Lung microvascular endothelial cell (primary cell): ENCODE measurements at regions not wholly inside any gene's neighbourhood (a gene's known extent, or its start where the extent isn't known, plus 50 kb on each side); places are given as distances from the start of the nearest gene placed in this dataset.

ENCODE experiments used
- DNase-seq, 2 donors: peaks; one replicate each; pipeline versions ENCODE4 v3.0.0 to v3.0.0-alpha.2; 2010; ENCODE audit warnings: low read depth in 2 of 2

DNA sequence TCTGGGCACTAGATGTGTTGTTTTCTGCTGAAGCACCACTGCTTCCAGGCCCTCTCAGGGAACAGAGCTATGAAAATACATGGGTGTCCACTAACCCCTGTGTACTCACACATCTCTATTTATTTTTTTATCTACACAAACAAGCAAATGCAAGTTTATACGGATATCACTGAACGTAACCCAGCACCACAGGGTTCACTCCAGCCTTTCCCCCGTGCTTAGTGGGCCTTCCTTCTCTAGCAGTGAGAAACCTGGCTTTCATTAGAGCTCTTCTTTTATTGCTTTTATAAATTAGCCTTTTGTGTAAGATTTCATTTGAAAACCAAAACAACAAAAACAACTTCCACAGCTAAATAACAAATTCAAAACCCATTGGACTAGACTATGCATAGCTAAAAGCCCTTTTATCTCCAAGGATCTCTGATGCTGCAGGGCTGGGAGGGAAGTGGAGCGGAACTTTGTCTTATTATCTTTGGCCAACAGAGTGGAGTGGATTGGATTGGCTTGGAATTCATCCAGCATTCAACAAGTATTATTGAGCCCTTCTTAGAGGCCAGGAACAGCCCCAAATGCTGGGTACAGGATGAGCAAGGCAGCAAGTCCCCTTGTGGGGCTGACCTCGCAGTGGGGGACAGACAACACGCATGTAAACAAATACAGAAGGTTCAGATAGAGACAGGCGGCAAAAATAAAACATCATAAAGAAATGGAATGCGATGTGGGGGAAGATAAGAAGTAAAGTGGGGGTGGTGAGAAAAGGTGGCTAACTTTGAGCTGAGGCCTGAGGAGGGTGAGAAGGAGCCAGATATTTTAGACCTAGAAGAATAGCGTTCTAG lies 371.8 kb upstream of the POU3F1 start:
- DNase-seq: peak; percentile 50 to 78

DNA sequence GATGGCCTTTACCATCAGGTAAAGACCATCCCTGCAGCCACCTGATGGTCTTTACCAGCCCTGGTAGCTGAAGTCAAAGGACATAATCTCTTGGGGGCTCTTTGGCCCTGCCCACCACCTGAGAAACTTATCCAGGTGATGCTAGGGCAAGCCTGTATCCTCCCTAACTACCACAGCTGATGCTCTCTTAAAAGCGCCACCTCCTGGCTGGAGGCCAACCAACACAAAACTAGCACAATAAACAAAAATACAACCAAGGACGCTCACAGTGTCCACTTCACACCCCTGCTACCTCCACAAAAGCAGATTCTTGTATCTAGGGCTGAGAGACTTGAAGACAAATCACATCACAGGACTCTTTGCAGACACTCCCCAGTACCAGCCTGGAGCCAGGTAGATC lies 357.1 kb upstream of the POU3F1 start:
- no peak for DNase-seq

DNA sequence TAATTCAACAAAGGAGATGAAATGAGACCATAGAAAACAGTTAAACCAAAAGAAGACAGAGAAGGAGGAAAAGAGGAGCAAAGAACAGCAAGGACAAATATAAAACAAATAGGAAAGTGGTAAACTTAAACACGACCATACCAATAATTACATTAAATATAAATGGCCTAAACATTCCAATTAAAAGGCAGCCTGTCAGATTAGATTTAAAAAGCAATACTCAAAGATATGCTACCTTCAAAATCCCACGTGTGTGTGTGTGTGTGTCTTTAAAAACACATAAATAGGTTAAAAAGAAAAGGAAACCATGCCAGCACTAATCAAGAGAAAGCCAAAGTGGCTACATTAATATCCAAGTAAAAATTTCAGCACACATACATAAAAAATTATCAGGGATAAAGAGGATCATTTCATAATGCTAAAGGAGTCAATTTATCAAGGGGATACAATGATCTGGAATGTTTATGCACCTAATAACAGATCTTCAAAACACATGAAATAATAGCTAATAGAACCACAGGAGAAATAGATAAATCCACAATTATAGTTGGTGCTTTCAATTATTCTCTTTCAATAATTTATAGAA lies 355.7 kb upstream of the POU3F1 start:
- no peak for DNase-seq

DNA sequence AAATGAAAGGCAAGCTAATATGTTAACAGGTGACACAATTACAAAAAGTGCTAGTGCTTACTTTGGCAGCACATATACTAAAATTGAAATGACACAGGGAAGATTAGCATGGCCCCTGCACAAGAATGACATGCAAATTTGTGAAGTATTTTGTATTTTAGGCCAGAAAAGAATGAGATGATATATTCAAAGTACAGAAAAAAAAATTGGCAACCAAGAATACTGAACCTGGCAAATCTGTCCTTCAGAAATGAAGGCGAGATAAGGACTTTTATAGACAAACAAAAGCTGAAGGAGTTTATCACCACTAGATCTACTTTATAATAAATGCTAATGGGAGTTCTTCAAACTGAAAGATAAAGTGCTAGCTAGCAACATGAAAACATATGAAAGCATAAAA lies 350.0 kb upstream of the POU3F1 start:
- no peak for DNase-seq

DNA sequence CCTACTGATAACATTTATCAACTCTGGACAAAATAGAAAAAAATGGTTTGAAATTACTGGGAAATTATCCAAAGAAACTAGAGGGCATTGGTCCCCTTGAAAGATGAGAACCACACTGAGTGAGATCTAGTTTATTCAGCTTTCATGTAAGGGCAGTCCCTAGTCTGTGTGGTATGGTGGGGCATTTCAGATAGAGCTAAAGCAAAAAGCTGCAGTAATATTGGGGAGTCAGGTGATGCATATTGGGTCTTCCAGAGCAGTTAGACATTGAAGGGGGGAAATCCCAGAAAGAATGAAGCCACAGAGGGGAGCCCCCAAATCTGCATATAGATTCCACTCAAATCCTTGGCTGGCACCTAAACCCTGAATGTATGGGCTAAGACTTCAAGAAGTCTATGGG lies 347.7 kb upstream of the POU3F1 start:
- DNase-seq: no peak

DNA sequence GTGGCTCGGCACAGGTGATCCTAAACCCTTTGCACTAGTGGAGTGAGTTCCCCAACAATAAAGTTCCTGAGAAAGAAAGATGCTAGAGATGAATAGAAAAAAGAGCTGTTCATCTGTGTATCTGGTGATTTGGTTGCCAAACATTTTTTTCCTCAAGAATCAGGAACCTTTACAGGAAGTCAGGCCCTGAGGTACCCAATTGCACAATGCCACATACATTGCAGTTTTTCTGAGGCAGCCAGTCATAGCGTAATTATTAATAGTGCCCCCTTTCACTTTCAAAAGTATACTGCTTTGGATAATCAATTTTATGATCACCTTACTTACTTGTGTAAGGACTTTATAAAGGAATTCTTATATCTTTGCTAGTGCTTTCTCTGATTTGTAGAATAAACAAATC lies 346.3 kb upstream of the POU3F1 start:
- no peak for DNase-seq

DNA sequence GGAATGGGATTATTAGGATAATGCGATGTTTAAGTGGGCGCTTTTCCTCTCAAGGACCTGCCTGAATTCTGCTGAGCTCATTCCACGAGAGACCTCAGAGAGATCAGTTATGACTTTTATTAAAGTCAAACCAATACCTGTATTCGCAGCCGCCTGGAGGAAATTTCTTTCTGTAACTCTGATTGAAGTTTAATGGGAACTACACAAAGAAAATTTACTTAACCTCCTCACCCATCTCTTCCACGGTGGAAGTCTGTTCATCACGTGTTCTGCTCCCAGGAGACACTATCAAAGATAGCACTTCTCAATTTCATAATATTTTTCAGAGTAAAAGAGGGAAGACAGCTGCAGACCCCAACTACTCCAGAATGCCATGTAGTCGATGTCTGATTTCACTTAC lies 334.7 kb upstream of the POU3F1 start:
- no peak for DNase-seq

DNA sequence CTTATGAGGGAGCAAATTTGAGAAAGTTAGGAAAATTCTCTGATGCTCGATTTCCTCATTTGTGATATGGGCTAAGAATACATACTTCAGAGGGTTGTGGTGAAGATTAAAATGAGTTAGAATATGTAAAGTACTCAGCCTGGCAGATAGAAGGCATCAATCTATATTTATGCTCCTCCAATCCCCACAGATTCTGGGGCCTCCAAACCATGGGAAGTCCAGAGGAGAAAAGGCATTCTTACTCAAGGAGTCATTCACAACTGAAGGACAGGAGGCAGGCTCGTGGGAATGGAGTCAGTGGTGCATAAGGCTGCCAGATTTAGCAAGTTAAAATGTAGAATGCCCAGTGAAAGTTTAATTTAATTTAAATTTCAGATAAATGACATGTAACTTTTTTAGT lies 330.0 kb upstream of the POU3F1 start:
- DNase-seq: no peak

DNA sequence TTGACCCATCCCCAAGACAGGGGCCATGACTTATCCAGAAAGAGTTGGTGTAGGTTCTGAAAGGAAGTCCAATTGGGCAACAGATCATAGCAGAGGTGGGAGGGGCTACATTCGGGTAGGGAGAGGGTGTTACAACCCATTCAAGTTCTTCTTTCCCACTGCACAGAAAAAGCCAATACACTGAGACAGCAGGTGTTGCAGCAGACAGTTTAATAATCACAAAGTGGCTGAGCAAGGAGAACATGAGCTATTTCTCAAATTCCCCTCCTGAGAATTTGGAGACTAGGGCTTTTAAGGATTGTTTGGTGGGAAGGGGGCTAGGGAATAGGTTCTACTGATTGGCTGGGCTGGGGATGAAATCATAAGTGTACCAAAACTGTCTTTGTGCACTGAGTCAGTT lies 328.4 kb upstream of the POU3F1 start:
- no peak for DNase-seq

DNA sequence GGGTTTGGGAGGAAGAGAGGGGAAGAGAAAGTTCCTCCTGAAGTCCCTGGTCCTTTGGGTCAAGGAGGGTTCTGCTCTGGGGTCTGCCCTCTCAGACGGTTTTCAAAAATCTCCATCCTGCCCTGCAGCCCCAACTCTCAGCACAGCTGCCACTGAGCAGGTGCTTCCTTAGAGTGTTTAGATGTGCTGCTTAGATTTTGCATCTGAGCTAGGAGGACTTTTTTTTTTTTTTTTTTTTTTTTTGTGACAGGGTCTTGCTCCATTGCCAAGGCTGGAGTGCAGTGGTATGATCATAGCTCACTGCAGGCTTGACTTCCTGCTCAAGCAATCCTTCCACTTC lies 324.9 kb upstream of the POU3F1 start:
- DNase-seq: no peak

DNA sequence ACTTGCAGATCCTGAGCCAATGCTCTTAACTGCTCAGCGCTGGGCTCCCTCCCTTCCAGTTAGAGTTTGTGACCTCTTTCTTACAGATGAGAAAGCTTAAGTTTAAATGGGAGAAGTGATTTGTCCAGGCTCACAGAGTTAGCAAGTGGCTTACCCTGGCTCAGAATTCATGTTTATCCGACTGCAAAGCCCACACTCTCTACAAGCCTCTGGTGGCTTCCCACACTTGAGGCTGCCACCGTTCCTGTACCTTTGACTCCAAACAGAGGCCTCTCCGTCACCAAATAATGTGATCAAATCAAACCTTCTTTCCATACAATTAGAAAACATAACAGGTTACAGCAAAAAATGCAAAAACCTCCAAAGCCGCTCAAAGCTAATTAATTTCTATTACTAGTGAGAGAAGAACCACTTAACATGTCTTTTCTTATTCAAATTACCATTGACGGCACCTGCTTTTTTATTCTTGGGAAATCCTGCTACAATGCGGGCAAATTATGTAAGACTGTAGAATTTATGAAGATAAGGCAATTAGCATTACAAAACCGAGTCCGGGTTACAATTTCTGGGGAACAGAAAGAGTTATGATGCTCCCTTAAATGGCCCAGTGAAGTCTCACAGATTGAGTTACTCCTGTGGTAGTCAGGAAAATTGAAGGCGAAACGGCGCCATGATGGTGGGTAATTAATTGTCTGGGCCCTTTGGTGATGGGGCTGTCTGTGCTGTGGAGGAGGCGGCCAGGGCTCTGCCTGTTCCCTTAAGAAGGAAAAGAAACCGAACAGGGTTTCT lies 324.3 kb upstream of the POU3F1 start:
- no peak for DNase-seq

DNA sequence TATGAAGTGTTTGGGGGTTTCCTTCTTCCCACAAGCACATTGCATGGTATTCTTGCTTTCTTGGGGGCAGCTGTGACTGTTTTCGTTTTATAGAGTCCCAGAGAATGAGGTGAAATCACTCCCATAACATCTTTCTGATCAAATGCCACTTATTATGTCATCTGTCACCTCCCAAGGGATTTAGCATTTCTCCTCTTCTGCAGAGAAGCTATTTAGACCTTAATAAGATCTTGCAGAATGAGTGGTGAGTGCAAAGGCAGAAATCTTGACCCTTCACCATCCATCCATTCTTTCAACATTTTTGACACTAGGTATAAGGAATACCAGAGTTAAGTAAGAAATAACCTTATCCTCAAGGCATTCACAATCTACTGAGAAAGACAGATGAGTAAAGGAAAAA lies 318.6 kb upstream of the POU3F1 start:
- DNase-seq: no peak

DNA sequence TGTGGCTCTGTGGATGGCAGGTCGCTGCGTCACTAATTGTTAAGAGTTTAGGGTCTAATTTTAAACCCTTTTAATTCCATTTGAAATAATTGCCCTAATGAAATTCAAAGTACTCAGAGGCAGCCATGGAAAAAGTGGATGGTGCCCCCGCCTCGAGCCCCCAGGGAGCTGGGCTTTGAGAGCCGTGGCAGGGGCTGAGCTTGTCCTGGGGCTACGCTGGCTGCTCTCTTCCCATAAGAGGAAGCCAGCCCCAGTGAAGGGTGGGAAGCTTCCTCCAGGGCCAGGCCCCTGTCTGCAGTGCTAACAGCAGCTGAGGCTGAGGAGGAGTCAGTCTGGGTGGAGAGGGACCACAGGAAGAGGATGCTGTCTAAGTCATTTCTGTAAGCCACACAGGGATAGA lies 315.0 kb upstream of the POU3F1 start:
- no peak for DNase-seq

DNA sequence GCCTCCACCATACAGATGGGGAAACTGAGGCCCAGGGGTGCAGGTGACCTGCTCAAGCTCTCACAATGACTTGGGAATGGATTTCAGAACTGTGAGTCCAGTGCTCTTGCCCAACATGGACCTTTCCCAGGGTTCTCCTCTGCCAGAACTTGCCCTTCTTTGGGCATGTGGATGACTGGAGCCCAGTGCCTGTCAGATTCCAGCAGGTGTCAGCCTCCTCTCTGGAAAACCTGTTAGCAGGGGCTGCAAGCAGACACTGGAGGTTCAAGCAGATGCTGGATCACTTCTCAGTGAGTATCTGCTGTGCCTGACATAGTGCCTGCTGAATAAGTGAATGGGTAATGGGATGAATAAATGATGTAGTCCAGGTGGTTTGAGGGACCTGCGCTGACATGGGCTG lies 314.2 kb upstream of the POU3F1 start:
- peak in 1 of 2 donors; percentile 14 for DNase-seq

DNA sequence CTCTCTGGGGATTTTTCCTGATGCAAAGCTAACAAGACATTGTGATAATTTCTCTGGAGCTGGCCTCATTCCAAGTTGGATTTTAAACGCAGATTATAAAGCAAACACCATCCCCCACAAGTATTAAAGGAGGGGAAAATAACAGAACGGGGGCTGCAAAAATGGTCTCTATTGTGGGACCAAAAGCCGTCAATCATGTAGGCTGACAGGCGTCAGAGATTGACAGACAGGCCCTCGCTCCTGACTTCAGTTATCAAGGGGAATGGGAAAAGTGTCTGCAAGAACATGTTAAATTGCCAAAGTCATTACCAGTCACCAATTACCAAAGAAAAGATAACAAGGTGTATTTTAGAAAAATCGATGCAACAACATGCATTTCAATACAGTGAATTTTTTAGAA lies 307.4 kb upstream of the POU3F1 start:
- DNase-seq: no peak

DNA sequence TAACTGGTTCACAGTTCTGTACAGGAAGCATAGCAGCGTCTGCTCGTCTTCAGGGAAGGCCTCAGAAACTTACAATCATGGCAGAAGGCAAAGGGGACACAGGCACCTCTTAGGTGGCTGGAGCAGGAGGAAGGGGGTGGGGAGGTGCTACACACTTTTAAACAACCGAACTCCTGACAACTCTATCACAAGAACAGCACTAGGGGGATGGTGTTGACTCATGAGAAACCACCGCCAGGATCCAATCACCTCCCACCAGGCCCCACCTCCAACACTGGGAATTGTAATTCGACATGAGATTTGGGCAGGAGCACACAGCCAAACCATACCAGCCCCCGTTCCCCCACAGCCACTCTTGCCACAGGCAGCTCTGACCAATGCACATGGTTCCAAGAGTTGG lies 306.3 kb upstream of the POU3F1 start:
- no peak for DNase-seq

DNA sequence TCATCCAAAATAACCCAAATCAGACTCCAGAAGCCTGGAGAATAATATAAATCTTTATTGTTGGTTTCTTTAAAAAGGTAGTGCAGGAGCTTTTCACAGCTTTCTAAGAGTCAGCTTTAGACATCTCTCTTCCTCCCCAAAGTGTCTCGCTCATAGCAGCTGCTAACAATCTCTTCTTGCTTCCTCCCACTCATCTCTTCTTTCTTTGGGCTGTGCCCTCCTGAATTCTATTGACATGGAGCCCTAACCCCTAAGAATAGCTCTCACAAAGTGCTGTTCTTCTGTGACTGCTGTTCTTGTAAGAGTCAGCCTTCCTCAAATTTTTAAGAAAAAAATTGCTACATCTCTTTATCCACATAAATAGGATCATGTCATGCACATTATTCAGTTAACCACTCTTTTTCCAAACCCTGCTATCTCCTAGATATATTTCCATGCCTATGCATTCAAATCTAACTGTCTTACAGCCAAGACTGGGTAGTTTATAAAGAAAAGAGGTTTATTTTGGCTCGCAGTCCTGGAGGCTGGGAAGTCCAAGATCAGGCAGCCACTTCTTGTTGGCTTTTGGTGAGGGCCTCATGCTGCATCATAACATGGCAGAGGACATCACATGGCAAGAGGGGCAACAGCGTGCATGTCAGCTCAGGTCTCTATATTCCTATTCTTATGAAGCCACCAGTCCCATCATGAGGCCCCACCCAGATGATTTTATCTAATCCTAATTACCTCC lies 301.0 kb upstream of the POU3F1 start:
- DNase-seq: no peak

DNA sequence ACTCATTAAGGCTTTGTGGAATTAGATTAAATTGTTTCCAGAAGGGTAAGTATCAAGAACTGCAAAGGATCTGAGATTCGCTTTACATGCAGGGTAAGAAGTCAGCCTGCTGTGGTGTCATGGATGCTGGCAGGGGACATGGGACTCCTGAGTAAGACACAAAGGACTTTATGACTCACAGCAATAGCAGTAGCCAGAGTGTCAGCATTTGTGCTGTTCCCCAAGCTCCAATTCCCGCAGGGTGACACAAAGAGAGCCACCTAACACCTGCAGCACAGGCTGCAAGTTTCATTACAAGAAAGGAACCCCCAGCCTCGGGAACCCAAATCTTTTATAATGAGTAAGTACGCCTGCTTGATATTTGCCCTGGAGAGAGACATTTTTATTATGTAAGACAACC lies 298.1 kb upstream of the POU3F1 start:
- no peak for DNase-seq

DNA sequence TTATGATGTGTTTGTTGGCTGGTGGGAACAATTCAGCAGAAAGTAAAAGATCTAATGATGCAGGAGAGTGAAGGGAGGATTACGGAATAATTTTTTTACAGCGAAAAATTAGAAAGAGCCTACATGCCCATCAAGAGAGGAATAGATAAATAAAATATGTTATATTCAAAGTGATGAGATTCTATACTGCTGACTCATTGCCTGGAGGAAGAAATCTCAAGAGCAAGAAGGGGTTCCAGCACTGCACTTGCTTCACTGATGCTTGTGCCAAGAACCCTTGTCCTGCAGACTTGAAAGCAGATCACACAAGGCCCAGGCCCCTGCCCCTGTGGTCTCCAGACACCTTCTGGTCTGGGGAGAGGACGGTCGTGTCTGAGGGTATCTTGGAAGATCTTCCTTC lies 295.1 kb upstream of the POU3F1 start:
- no peak for DNase-seq

DNA sequence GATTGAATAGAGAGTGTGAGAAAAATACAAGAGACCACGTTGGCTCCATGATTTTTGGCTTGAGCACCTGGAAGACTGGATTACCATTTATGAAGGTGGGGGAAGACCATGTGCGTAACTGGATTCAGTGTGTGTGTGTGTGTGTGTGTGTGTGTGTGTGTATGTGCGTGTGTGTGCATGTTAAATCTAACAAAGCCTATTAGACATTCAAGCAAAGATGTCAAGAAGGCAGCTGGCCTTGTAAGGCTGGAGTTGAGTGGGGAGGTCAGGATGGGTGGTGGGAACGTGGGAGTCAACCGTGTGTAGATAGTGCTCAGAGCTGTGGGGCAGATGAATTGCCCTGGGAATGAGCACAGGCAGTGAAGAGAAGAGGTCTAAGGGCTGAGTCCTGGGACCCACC lies 293.8 kb upstream of the POU3F1 start:
- DNase-seq: no peak

DNA sequence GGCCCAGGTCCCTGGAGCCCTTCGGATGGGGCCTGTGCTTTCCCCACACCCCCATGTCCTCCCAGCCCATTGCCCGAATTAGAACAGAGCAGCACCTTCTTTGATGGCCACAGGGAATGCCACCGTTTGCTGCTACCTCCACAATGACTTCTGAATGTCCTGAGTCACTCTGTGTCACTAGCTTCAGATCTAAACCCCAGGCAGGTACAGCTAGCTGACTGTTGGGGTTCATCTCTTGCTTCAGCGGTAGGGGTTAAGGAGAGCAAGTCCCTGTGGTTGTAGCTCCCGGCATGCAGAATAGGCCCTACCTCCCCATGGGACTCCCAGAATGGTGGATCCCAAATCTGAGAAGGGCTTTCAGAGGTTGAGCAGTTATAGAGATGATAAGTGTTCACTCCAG lies 291.1 kb upstream of the POU3F1 start:
- DNase-seq: no peak

DNA sequence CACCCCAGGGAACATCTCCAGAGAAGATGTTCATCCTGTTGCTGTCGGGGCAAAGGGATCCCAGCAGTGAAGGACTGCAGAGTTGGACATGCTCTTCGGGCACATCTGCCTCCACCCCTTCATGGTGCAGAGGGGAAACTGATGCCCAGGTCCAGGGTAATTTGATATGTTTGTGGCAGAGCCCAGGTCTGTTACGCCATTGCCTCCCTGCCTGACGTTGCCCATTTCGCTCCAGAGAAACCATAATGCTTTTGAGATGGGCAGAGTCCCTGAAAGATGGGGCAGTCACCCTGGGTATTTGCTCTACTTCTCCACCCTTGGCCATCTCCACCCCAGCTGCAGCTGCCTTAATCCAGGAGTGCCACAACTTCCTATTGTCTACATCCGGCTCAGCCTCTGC lies 290.4 kb upstream of the POU3F1 start:
- no peak for DNase-seq
